Upper lobe of left lung (tissue), 4 donors: ENCODE measurements at regions not wholly inside any gene's neighbourhood (a gene's known extent, or its start where the extent isn't known, plus 50 kb on each side); places are given as distances from the start of the nearest gene placed in this dataset.

Source experiments
- EP300 ChIP-seq, 4 donors: sonication (generic); formaldehyde crosslinking; IDR thresholded peaks; one replicate each; pipeline ENCODE4 v1.5.1; 2017; ENCODE audit warnings: antibody characterized with exemption in 4 of 4, control low read depth in 2 of 4
- POLR2A ChIP-seq, 4 donors: fragments of 450-650 bp; IDR thresholded peaks; one replicate each; pipeline ENCODE4 v1.5.1; 2016 to 2017; ENCODE audit warnings: antibody characterized with exemption in 4 of 4, mild to moderate bottlenecking in 2 of 4
- POLR2AphosphoS5 ChIP-seq, 2 donors: sonication (generic); formaldehyde crosslinking; IDR thresholded peaks; one replicate each; pipeline ENCODE4 v1.5.1; 2017; ENCODE audit warnings: antibody characterized with exemption in 2 of 2
- TF ChIP-seq, protein P1 (sequence below), 6 experiments: fragments of 450-650 bp in 4 of 6; fragments of 200-600 bp in 2 of 6; sonication (generic) in 2 of 6; IDR thresholded peaks; one replicate each; pipeline ENCODE4 v1.5.1; 2016 to 2019; ENCODE audit warnings: antibody characterized with exemption in 6 of 6

DNA sequence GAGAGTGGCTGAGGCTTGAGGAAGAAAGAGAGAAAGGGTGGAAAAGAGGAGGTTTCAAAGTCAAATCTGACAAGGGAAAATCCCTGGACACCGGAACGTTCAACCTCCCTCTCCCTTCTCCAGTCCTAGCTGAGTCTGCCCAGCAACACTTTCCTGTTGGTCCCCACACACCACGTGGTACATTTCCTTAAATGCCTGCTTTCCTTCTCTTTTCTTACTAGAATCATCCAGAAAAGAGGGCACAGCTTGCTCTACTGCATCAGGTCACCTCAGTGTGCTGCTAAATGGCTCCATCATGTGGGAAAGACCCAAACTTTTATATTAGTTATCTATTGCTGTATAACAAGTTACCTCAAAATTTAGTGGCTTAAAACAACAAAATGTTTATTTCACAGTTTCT lies 181.2 kb downstream of the NECTIN3 start:
- TF ChIP-seq, protein P1, sequence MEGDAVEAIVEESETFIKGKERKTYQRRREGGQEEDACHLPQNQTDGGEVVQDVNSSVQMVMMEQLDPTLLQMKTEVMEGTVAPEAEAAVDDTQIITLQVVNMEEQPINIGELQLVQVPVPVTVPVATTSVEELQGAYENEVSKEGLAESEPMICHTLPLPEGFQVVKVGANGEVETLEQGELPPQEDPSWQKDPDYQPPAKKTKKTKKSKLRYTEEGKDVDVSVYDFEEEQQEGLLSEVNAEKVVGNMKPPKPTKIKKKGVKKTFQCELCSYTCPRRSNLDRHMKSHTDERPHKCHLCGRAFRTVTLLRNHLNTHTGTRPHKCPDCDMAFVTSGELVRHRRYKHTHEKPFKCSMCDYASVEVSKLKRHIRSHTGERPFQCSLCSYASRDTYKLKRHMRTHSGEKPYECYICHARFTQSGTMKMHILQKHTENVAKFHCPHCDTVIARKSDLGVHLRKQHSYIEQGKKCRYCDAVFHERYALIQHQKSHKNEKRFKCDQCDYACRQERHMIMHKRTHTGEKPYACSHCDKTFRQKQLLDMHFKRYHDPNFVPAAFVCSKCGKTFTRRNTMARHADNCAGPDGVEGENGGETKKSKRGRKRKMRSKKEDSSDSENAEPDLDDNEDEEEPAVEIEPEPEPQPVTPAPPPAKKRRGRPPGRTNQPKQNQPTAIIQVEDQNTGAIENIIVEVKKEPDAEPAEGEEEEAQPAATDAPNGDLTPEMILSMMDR (IDR thresholded peaks at IDR 0.05) = no peak
- TF ChIP-seq POLR2A (IDR thresholded peaks at IDR 0.05) (no peak), POLR2AphosphoS5 (IDR thresholded peaks at IDR 0.05) (no peak), EP300 (IDR thresholded peaks at IDR 0.05) (no peak)
